ENCODE measurements at regions not wholly inside any gene's neighbourhood (a gene's known extent, or its start where the extent isn't known, plus 50 kb on each side); places are given as distances from the start of the nearest gene placed in this dataset.

DNA sequence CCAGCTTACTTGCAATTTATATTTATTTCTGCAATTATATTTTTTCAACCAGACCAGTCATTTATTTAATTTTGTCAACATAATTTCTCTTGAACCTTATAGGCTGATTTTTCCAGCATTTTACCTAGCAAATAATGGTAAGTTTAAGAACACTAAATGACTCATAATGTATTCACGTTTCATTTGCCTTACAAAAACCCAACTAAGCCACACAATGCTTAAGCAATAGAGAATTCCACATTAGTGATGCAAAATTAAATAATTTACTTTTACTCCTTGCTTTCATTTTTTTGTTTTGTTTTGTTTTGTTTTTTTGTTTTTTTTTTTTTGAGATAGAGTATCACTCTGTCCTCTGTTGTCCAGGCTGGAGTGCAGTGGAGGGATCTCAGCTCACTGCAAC, 110.4 kb upstream of the VRK2 start:
- no peak for DNase-seq (ENCODE audit: low read depth)
- no peak overlapping the region for H3K4me3 ChIP-seq (ENCODE audit: low read depth, low read length)
- no peak for TF ChIP-seq MYC (IDR thresholded peaks at IDR 0.05; ENCODE audit: low read depth, low read length)
- TF ChIP-seq POLR2A (IDR thresholded peaks at IDR 0.05; ENCODE audit: extremely low read depth, insufficient read length): no peak
- TF ChIP-seq, protein P1, sequence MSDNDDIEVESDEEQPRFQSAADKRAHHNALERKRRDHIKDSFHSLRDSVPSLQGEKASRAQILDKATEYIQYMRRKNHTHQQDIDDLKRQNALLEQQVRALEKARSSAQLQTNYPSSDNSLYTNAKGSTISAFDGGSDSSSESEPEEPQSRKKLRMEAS (IDR thresholded peaks at IDR 0.05; ENCODE audit: low read depth, low read length): no peak
- TF ChIP-seq, protein P2, sequence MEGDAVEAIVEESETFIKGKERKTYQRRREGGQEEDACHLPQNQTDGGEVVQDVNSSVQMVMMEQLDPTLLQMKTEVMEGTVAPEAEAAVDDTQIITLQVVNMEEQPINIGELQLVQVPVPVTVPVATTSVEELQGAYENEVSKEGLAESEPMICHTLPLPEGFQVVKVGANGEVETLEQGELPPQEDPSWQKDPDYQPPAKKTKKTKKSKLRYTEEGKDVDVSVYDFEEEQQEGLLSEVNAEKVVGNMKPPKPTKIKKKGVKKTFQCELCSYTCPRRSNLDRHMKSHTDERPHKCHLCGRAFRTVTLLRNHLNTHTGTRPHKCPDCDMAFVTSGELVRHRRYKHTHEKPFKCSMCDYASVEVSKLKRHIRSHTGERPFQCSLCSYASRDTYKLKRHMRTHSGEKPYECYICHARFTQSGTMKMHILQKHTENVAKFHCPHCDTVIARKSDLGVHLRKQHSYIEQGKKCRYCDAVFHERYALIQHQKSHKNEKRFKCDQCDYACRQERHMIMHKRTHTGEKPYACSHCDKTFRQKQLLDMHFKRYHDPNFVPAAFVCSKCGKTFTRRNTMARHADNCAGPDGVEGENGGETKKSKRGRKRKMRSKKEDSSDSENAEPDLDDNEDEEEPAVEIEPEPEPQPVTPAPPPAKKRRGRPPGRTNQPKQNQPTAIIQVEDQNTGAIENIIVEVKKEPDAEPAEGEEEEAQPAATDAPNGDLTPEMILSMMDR (IDR thresholded peaks at IDR 0.05; ENCODE audit: low read depth, low read length): no peak

GRCh38 chr2:57937456-57937855, 109.2 kb upstream of the VRK2 start:
- DNase-seq (ENCODE audit: low read depth): no peak
- no peak overlapping the region for H3K4me3 ChIP-seq (ENCODE audit: low read depth, low read length)
- no peak for TF ChIP-seq MYC (IDR thresholded peaks at IDR 0.05; ENCODE audit: low read depth, low read length)
- TF ChIP-seq, protein P1 (IDR thresholded peaks at IDR 0.05; ENCODE audit: low read depth, low read length): no peak

DNA sequence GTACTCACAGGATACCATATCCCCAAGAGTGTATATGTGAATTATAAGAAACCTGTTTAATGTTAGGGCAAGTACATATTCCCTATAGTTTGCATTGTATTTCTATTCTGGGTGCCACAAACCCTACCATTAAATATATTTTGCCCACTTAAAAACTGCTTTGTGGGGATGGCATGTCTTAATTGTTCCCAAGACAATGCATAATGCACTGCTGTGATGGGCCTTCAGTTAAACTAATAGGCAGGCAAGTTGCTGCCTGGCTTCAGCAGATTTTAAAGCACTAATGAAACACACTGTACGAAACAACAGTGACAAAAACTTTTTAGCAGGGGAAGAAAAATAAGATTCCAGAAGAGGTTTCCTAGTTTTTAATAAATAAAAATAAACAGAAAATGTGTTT, 104.8 kb upstream of the VRK2 start:
- no peak for DNase-seq (ENCODE audit: low read depth)
- TF ChIP-seq MYC (IDR thresholded peaks at IDR 0.05; ENCODE audit: low read depth, low read length) (no peak), POLR2A (IDR thresholded peaks at IDR 0.05; ENCODE audit: extremely low read depth, insufficient read length) (no peak)
- TF ChIP-seq, protein P2 (IDR thresholded peaks at IDR 0.05; ENCODE audit: low read depth, low read length): no peak
- TF ChIP-seq, protein P1 (IDR thresholded peaks at IDR 0.05; ENCODE audit: low read depth, low read length): no peak
- H3K4me3 ChIP-seq (ENCODE audit: low read depth, low read length): no peak overlapping the region

- TF ChIP-seq MYC (IDR thresholded peaks at IDR 0.05; ENCODE audit: low read depth, low read length) (no peak), POLR2A (IDR thresholded peaks at IDR 0.05; ENCODE audit: extremely low read depth, insufficient read length) (no peak)
- TF ChIP-seq, protein P1 (IDR thresholded peaks at IDR 0.05; ENCODE audit: low read depth, low read length): no peak
- TF ChIP-seq, protein P2 (IDR thresholded peaks at IDR 0.05; ENCODE audit: low read depth, low read length): no peak
- DNase-seq (ENCODE audit: low read depth): no peak
- no peak overlapping the region for H3K4me3 ChIP-seq (ENCODE audit: low read depth, low read length)
These were observed 103.3 kb upstream of the VRK2 start for GRCh38 chr2:57943315-57943714.

GRCh38 chr2:57947398-57947797, 99.2 kb upstream of the VRK2 start:
- TF ChIP-seq POLR2A (IDR thresholded peaks at IDR 0.05; ENCODE audit: extremely low read depth, insufficient read length) (no peak), MYC (IDR thresholded peaks at IDR 0.05; ENCODE audit: low read depth, low read length) (no peak)
- TF ChIP-seq, protein P2 (IDR thresholded peaks at IDR 0.05; ENCODE audit: low read depth, low read length): no peak
- TF ChIP-seq, protein P1 (IDR thresholded peaks at IDR 0.05; ENCODE audit: low read depth, low read length): no peak
- no peak overlapping the region for H3K4me3 ChIP-seq (ENCODE audit: low read depth, low read length)
- DNase-seq (ENCODE audit: low read depth): no peak

DNA sequence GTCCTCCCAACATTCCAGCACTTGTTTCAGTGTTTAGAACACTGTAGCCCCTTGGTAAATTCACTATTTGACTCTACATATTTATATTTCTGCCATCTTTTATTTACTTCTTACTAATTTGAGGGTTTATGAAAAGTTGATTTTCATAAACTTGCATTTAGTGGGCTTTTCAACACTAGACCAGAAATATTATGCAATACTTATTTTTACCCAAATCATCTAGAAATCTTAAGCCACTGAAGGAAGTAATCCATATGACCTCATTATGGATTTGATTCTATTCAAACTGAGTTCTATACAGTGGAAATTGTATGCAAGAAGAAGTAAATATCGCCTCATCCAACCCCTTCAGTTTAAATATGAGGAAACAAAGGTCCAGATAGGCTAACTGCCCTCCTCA, 92.6 kb upstream of the VRK2 start:
- TF ChIP-seq, protein P2 (IDR thresholded peaks at IDR 0.05; ENCODE audit: low read depth, low read length): no peak
- no peak for TF ChIP-seq POLR2A (IDR thresholded peaks at IDR 0.05; ENCODE audit: extremely low read depth, insufficient read length)
- TF ChIP-seq MYC (IDR thresholded peaks at IDR 0.05; ENCODE audit: low read depth, low read length): no peak
- TF ChIP-seq, protein P1 (IDR thresholded peaks at IDR 0.05; ENCODE audit: low read depth, low read length): no peak
- H3K4me3 ChIP-seq (ENCODE audit: low read depth, low read length): no peak overlapping the region
- DNase-seq (ENCODE audit: low read depth): no peak

Measured in NB4 (cell line).